H7 (cell line): ENCODE measurements at regions not wholly inside any gene's neighbourhood (a gene's known extent, or its start where the extent isn't known, plus 50 kb on each side); places are given as distances from the start of the nearest gene placed in this dataset.
"Not testable (repeated sequence)": the region's sequence is repeated elsewhere in the genome, so short reads cannot be mapped to it uniquely, and the experiment has no call there.

Experiments used
- DNase-seq: peaks from one replicate; pipeline ENCODE4 v3.0.0; 2012
- H3K27me3 ChIP-seq: 2 replicates; pipeline ENCODE4 v1.6.0; 2011; ENCODE audit warnings: mild to moderate bottlenecking, low read length; ENCODE audit not compliant: control insufficient read depth, insufficient read depth
- H3K36me3 ChIP-seq: replicated peaks from 2 replicates; pipeline ENCODE4 v1.5.1; 2011; ENCODE audit warnings: low read length; ENCODE audit not compliant: control insufficient read depth, insufficient read depth
- H3K4me3 ChIP-seq: 2 replicates; pipeline ENCODE4 v1.5.1; 2011; ENCODE audit warnings: low read depth, mild to moderate bottlenecking, control low read depth, low read length, moderate library complexity; ENCODE audit not compliant: insufficient read depth

DNA sequence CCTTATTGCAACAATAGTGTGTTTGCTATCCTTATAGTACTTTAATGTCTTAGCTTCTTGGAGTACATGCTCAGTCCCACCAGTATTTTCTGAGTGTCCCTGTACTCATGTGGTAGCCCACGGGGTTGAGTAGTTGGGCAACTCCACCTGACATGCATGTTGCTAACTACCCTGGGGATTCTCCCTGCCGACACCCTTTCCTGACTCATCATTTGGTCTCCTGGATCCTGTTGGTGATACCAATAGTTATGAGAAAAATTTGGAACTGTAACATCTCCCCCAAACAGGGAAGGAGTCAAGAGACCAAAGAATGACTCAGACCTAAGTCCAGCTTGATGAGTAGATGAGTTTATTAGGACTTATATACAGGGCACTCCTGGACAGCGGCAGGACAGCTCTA lies 101.6 kb downstream of the BRMS1L start:
- no peak overlapping the region for H3K4me3 ChIP-seq
- DNase-seq = no peak
- no peaks in the 10 kb centered on the region for H3K27me3 ChIP-seq
- H3K36me3 ChIP-seq = no peaks in the 10 kb centered on the region

DNA sequence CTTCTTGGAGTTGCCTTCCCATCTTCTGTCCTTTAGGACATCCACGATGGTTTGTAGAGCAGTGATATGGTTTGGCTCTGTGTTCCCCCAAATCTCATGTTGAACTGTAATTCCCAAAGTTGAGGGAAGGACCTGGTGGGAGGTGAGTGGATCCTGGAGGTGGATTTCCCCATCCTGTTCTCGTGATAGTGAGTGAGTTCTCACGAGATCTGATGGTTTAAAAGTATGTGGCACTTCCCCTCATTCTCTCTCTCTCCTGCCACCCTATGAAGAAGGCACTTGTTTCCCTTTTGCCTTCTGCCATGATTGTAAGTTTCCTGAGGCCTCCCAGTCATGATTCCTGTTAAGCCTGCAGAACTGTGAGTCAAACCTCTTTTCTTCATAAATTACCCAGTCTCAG lies 99.2 kb downstream of the BRMS1L start:
- no peak for DNase-seq
- Histone ChIP-seq H3K4me3 (no peak overlapping the region), H3K27me3 (no peaks in the 10 kb centered on the region), H3K36me3 (no peaks in the 10 kb centered on the region)

DNA sequence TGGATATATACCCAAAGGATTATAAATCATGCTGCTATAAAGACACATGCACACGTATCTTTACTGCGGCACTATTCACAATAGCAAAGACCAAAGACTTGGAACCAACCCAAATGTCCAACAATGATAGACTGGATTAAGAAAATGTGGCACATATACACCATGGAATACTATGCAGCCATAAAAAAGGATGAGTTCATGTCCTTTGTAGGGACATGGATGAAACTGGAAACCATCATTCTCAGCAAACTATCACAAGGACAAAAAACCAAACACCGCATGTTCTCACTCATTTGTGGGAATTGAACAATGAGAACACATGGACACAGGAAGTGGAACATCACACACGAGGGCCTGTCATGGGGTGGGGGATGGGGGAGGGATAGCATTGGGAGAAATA lies 96.5 kb downstream of the BRMS1L start:
- H3K27me3 ChIP-seq, DNase-seq, H3K4me3 ChIP-seq, H3K36me3 ChIP-seq: not testable (repeated sequence)

GRCh38 chr14:35921745-35922144 lies 95.6 kb downstream of the BRMS1L start:
- Histone ChIP-seq H3K4me3 (no peak overlapping the region), H3K27me3 (no peaks in the 10 kb centered on the region), H3K36me3 (no peaks in the 10 kb centered on the region)
- DNase-seq = no peak
